Keratinocyte (primary cell): ENCODE measurements at regions not wholly inside any gene's neighbourhood (a gene's known extent, or its start where the extent isn't known, plus 50 kb on each side); places are given as distances from the start of the nearest gene placed in this dataset.

Experiments used
- CTCF ChIP-seq, 3 experiments: IDR thresholded peaks in 1 of 3; conservative IDR thresholded peaks in 1 of 3; optimal IDR thresholded peaks in 1 of 3; 2 replicates in 2 of 3; 3 replicates in 1 of 3; pipeline versions ENCODE3 to v1.5.1; 2011; ENCODE audit warnings: low read length in 3 of 3, mild to moderate bottlenecking in 3 of 3, moderate library complexity in 2 of 3, control low read depth in 1 of 3, inconsistent platforms in 1 of 3; ENCODE audit not compliant: insufficient read depth in 2 of 3; ENCODE audit errors: extremely low read depth in 1 of 3
- EZH2 ChIP-seq: IDR thresholded peaks from one replicate; pipeline ENCODE4 v1.6.1; 2012; ENCODE audit warnings: inconsistent platforms, mild to moderate bottlenecking, low read length, moderate library complexity

- TF ChIP-seq CTCF (optimal IDR thresholded peaks at IDR 0.05 in 1 of 3, IDR thresholded peaks at IDR 0.05 in 1 of 3, conservative IDR thresholded peaks at IDR 0.05 in 1 of 3; ENCODE audit: extremely low read depth in 1 of 3, insufficient read depth in 2 of 3, low read length in 3 of 3): no peak
- TF ChIP-seq EZH2: no peak
Measured at GRCh38 chr1:56068210-56068609, 511.2 kb downstream of the PLPP3 start.
